Ovary (tissue), 3 donors: ENCODE measurements at regions not wholly inside any gene's neighbourhood (a gene's known extent, or its start where the extent isn't known, plus 50 kb on each side); places are given as distances from the start of the nearest gene placed in this dataset.

Source experiments
- CTCF ChIP-seq, 3 donors: fragments of 450-650 bp in 2 of 3; fragments of 200-600 bp in 1 of 3; IDR thresholded peaks; one replicate each; pipeline versions ENCODE4 v1.5.1 to v1.8.0; 2016 to 2022; ENCODE audit warnings: antibody characterized with exemption in 3 of 3, mild to moderate bottlenecking in 1 of 3
- POLR2A ChIP-seq: fragments of 450-650 bp; IDR thresholded peaks from one replicate; pipeline ENCODE4 v1.6.1; 2017; ENCODE audit warnings: antibody characterized with exemption, mild to moderate bottlenecking, moderate library complexity
- donor health status: DM: no; HTN: no; CAD: no.

GRCh38 chr17:37820995-37821713 lies 76.3 kb upstream of the HNF1B start:
- no peak for TF ChIP-seq POLR2A
- TF ChIP-seq CTCF (IDR thresholded peaks at IDR 0.05), result no peak
